HTR-8/SVneo (cell line): ENCODE measurements at regions not wholly inside any gene's neighbourhood (a gene's known extent, or its start where the extent isn't known, plus 50 kb on each side); places are given as distances from the start of the nearest gene placed in this dataset.
A peak's percentile ranks its signal among the peaks of the same experiment; 100 is the strongest.

ENCODE experiments used
- DNase-seq: peaks from one replicate; pipeline ENCODE4 v3.0.0; 2011; ENCODE audit warnings: low spot score, mixed read lengths; ENCODE audit not compliant: insufficient read length
- FAIRE-seq: peaks from 2 replicates; lab custom pipeline; 2011; peaks lifted over from hg19 to GRCh38; lab: Jason Lieb, UNC

GRCh38 chr3:96169111-96169766 is 645.2 kb upstream of the EPHA6 start:
- no peak for FAIRE-seq
- no peak for DNase-seq

GRCh38 chr3:96172917-96173316 is 641.5 kb upstream of the EPHA6 start:
- FAIRE-seq (no peak), DNase-seq (no peak)

- DNase-seq (no peak), FAIRE-seq (no peak)
These were observed 638.9 kb upstream of the EPHA6 start for GRCh38 chr3:96175500-96175899.

GRCh38 chr3:96182756-96183155 is 631.6 kb upstream of the EPHA6 start:
- DNase-seq (no peak), FAIRE-seq (no peak)

GRCh38 chr3:96183871-96184270 is 630.5 kb upstream of the EPHA6 start:
- FAIRE-seq = no peak
- no peak for DNase-seq

- no peak for FAIRE-seq
- DNase-seq = no peak
These were observed 624.3 kb upstream of the EPHA6 start for GRCh38 chr3:96190024-96190616.

- FAIRE-seq (no peak), DNase-seq (no peak)
These were observed 621.3 kb upstream of the EPHA6 start for GRCh38 chr3:96192966-96193550.

- FAIRE-seq (no peak), DNase-seq (no peak)
These were observed 613.5 kb upstream of the EPHA6 start for GRCh38 chr3:96200897-96201296.

- DNase-seq (no peak), FAIRE-seq (no peak)
These were observed 612.9 kb upstream of the EPHA6 start for GRCh38 chr3:96201463-96201862.

GRCh38 chr3:96202181-96202580 is 612.2 kb upstream of the EPHA6 start:
- DNase-seq (no peak), FAIRE-seq (no peak)

- FAIRE-seq (no peak), DNase-seq (no peak)
These were observed 604.7 kb upstream of the EPHA6 start for GRCh38 chr3:96209699-96210098.

- FAIRE-seq = no peak
- DNase-seq = no peak
These were observed 601.0 kb upstream of the EPHA6 start for GRCh38 chr3:96213393-96213792.

- no peak for FAIRE-seq
- DNase-seq = no peak
These were observed 599.5 kb upstream of the EPHA6 start for GRCh38 chr3:96214941-96215340.

- DNase-seq (no peak), FAIRE-seq (no peak)
These were observed 588.9 kb upstream of the EPHA6 start for GRCh38 chr3:96225494-96225893.

GRCh38 chr3:96233679-96234078 is 580.7 kb upstream of the EPHA6 start:
- FAIRE-seq (no peak), DNase-seq (no peak)

GRCh38 chr3:96236522-96236921 is 577.9 kb upstream of the EPHA6 start:
- DNase-seq = peak; percentile 0
- FAIRE-seq = no peak

GRCh38 chr3:96259299-96259698 is 555.1 kb upstream of the EPHA6 start:
- no peak for DNase-seq
- no peak for FAIRE-seq

GRCh38 chr3:96264701-96265100 is 549.7 kb upstream of the EPHA6 start:
- no peak for DNase-seq
- no peak for FAIRE-seq

- DNase-seq = no peak
These were observed 547.8 kb upstream of the EPHA6 start for GRCh38 chr3:96266395-96267190.

GRCh38 chr3:96267577-96267976 is 546.8 kb upstream of the EPHA6 start:
- FAIRE-seq (no peak), DNase-seq (no peak)

More at GRCh38 chr3:96266395-96267190, 547.8 kb upstream of the EPHA6 start:
- FAIRE-seq = no peak

GRCh38 chr3:96294143-96294542 is 520.3 kb upstream of the EPHA6 start:
- DNase-seq (no peak), FAIRE-seq (no peak)
